Kidney capillary endothelial cell (primary cell): ENCODE measurements at regions not wholly inside any gene's neighbourhood (a gene's known extent, or its start where the extent isn't known, plus 50 kb on each side); places are given as distances from the start of the nearest gene placed in this dataset.

Source experiments
- DNase-seq: peaks from one replicate; pipeline ENCODE4 v3.0.0-alpha.2; 2018; ENCODE audit warnings: low spot score

- DNase-seq: no peak
These were observed 448.2 kb downstream of the RPS24 start for GRCh38 chr10:78481842-78482241.

- no peak for DNase-seq
These were observed 450.0 kb downstream of the RPS24 start for GRCh38 chr10:78483641-78484040.

- no peak for DNase-seq
These were observed 455.4 kb downstream of the RPS24 start for GRCh38 chr10:78489034-78489433.

GRCh38 chr10:78491812-78492211 is 458.1 kb downstream of the RPS24 start:
- no peak for DNase-seq

GRCh38 chr10:78492424-78492823 is 458.8 kb downstream of the RPS24 start:
- DNase-seq: no peak

GRCh38 chr10:78494179-78494578 is 460.5 kb downstream of the RPS24 start:
- DNase-seq: no peak

- peak; percentile 64 for DNase-seq
These were observed 468.7 kb downstream of the RPS24 start for GRCh38 chr10:78502210-78502936.

GRCh38 chr10:78504181-78504580 is 470.5 kb downstream of the RPS24 start:
- no peak for DNase-seq

GRCh38 chr10:78505657-78506056 is 472.0 kb downstream of the RPS24 start:
- no peak for DNase-seq

- DNase-seq: no peak
These were observed 473.0 kb downstream of the RPS24 start for GRCh38 chr10:78506614-78507013.

- no peak for DNase-seq
These were observed 474.0 kb downstream of the RPS24 start for GRCh38 chr10:78507510-78508160.

GRCh38 chr10:78508955-78509748 is 475.5 kb downstream of the RPS24 start:
- DNase-seq: no peak

GRCh38 chr10:78510566-78511323 is 477.1 kb downstream of the RPS24 start:
- no peak for DNase-seq

- DNase-seq: no peak
These were observed 477.9 kb downstream of the RPS24 start for GRCh38 chr10:78511324-78512204.

- no peak for DNase-seq
These were observed 478.5 kb downstream of the RPS24 start for GRCh38 chr10:78512205-78512550.

- no peak for DNase-seq
These were observed 479.7 kb downstream of the RPS24 start for GRCh38 chr10:78513330-78513729.

- no peak for DNase-seq
These were observed 480.3 kb downstream of the RPS24 start for GRCh38 chr10:78513986-78514385.

- DNase-seq: no peak
These were observed 480.8 kb downstream of the RPS24 start for GRCh38 chr10:78514459-78514858.

GRCh38 chr10:78515038-78515872 is 481.6 kb downstream of the RPS24 start:
- no peak for DNase-seq

- no peak for DNase-seq
These were observed 482.1 kb downstream of the RPS24 start for GRCh38 chr10:78515873-78516153.

- DNase-seq: no peak
These were observed 482.6 kb downstream of the RPS24 start for GRCh38 chr10:78516236-78516635.
